Heart left ventricle (tissue), 16 donors: ENCODE measurements at regions not wholly inside any gene's neighbourhood (a gene's known extent, or its start where the extent isn't known, plus 50 kb on each side); places are given as distances from the start of the nearest gene placed in this dataset.
A peak's percentile ranks its signal among the peaks of the same experiment; 100 is the strongest.

Experiments used
- ATAC-seq, 4 donors: fragments of 200-7000 bp; cut with Tn5 transposase; one replicate each; pipeline ENCODE4 v1.9.1; 2020 to 2022; ENCODE audit warnings: moderate library complexity in 4 of 4, mild to moderate bottlenecking in 3 of 4, moderate number of reproducible peaks in 1 of 4
- DNase-seq, 5 donors: peaks; one replicate each; pipeline ENCODE4 v3.0.0-alpha.2; 2020
- H3K27ac ChIP-seq, 12 donors: fragments of 200-600 bp; sonication (generic) in 4 of 12; one replicate each; pipeline versions ENCODE4 v1.5.0 to v1.8.0; 2016 to 2022; ENCODE audit warnings: mild to moderate bottlenecking in 2 of 12
- H3K27me3 ChIP-seq, 9 donors: fragments of 200-600 bp; sonication (generic) in 2 of 9; one replicate each; pipeline versions ENCODE4 v1.5.1 to v1.8.0; 2016 to 2022; ENCODE audit warnings: mild to moderate bottlenecking in 3 of 9
- H3K36me3 ChIP-seq, 9 donors: fragments of 200-600 bp; sonication (generic) in 2 of 9; one replicate each; pipeline versions ENCODE4 v1.5.0 to v1.8.0; 2018 to 2022; ENCODE audit warnings: mild to moderate bottlenecking in 2 of 9
- H3K4me1 ChIP-seq, 12 donors: fragments of 200-600 bp; sonication (generic) in 4 of 12; one replicate each; pipeline versions ENCODE4 v1.5.0 to v1.8.0; 2016 to 2022; ENCODE audit warnings: mild to moderate bottlenecking in 3 of 12
- H3K4me3 ChIP-seq, 12 donors: fragments of 200-600 bp; sonication (generic) in 4 of 12; one replicate each; pipeline versions ENCODE4 v1.5.0 to v1.8.0; 2017 to 2022; ENCODE audit warnings: mild to moderate bottlenecking in 9 of 12, moderate library complexity in 4 of 12
- H3K9me3 ChIP-seq, 12 donors: fragments of 200-600 bp; sonication (generic) in 4 of 12; one replicate each; pipeline versions ENCODE4 v1.5.0 to v1.8.0; 2016 to 2022; ENCODE audit warnings: mild to moderate bottlenecking in 1 of 12
- POLR2A ChIP-seq, 2 donors: fragments of 450-650 bp; IDR thresholded peaks; one replicate each; pipeline ENCODE4 v1.6.1; 2017; ENCODE audit warnings: antibody characterized with exemption in 2 of 2, mild to moderate bottlenecking in 2 of 2, moderate library complexity in 2 of 2
- WGBS, 4 donors: extraction: QIAGEN DNeasy Blood & Tissue Kit in 2 of 4; methylation state at CpG; one replicate each; pipeline versions ENCODE4 v1.1.5 to v1.1.7; 2013 to 2018; 5-methylcytosine and 5-hydroxymethylcytosine counted together
- intact Hi-C, 10 donors: fragments of 100-400 bp; cut with DNase I; formaldehyde crosslinking; loops; one replicate each; pipeline versions ENCODE4 v1.11.1 to v1.14.2; 2022
- TF ChIP-seq, protein P1 (sequence below), 12 donors: fragments of 200-600 bp; sonication (generic) in 4 of 12; IDR thresholded peaks; one replicate each; pipeline versions ENCODE4 v1.5.0 to v1.8.0; 2018 to 2022; ENCODE audit warnings: antibody characterized with exemption in 12 of 12, mild to moderate bottlenecking in 5 of 12
- donor health status: ischemic (EF 13 %, LVEDD 7.1; RV severe dilation, severe dysfunction).
- donor health status: healthy with polysubstance abuse.
- donor health status: DM: no; HTN: yes; CAD: no.
- donor health status: DM: no; HTN: no; CAD: no.
- donor health status: ischemic (EF 25% LVEDD 6.9; RV normal size, moderate dysfunction).
- donor health status: ischemic (EF 25% LVEDD 5.7; RV mildly dilated, moderate dysfunction).
- donor health status: healthy.
- donor health status: DM: yes; HTN: yes; CAD: no.
- donor health status: ischemic (EF 35%, LVEDD 5.7; RV mildly dilated, moderate dysfunction).
- donor health status: nonischemic (EF 11% LVEDD 7.7; RV severe dilation, severe dysfunction).
- donor health status: DM: yes; HTN: yes; CAD: no.
- donor health status: PGD.
- donor health status: ischemic (EF 29% LVEDD 5.4; RV normal size, mild dysfunction).
- donor health status: nonischemic (EF 23%, LVEDD 6.1; RV moderate dilation, normal function).

- no peak for DNase-seq
- H3K9me3 ChIP-seq = peaks cover 0 to 2% (median 0%) of the 10 kb centered on the region in 12 donors
- no peaks in the 10 kb centered on the region for H3K27me3 ChIP-seq
- H3K36me3 ChIP-seq = no peaks in the 10 kb centered on the region
- H3K27ac ChIP-seq = no peak overlapping the region
- H3K4me3 ChIP-seq = no peak overlapping the region
- peaks cover 0 to 30% (median 0%) of the 10 kb centered on the region in 12 donors for H3K4me1 ChIP-seq
- intact Hi-C loops = loop anchor here in 3 of 10 donors (10.0 kb wide), 3 partner anchors 112 to 328 kb away; no protein-coding TSS in a partner anchor
- TF ChIP-seq POLR2A (IDR thresholded peaks at IDR 0.05) = no peak
- TF ChIP-seq, protein P1, sequence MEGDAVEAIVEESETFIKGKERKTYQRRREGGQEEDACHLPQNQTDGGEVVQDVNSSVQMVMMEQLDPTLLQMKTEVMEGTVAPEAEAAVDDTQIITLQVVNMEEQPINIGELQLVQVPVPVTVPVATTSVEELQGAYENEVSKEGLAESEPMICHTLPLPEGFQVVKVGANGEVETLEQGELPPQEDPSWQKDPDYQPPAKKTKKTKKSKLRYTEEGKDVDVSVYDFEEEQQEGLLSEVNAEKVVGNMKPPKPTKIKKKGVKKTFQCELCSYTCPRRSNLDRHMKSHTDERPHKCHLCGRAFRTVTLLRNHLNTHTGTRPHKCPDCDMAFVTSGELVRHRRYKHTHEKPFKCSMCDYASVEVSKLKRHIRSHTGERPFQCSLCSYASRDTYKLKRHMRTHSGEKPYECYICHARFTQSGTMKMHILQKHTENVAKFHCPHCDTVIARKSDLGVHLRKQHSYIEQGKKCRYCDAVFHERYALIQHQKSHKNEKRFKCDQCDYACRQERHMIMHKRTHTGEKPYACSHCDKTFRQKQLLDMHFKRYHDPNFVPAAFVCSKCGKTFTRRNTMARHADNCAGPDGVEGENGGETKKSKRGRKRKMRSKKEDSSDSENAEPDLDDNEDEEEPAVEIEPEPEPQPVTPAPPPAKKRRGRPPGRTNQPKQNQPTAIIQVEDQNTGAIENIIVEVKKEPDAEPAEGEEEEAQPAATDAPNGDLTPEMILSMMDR (IDR thresholded peaks at IDR 0.05) = peak in 11 of 12 donors; percentile 14 to 41 (median 29)
- ATAC-seq = peak in 2 of 4 donors; percentile 38 to 58
- 18 to 68% (median 44%) methylated on average over 3 of the region's 3 CpGs for WGBS, 4 donors
These were observed 55.6 kb upstream of the ACMSD start for GRCh38 chr2:134782792-134783191.

- Histone ChIP-seq H3K9me3 (peaks cover 0 to 2% (median 0%) of the 10 kb centered on the region in 12 donors), H3K36me3 (no peaks in the 10 kb centered on the region), H3K4me3 (no peak overlapping the region), H3K4me1 (peaks cover 0 to 30% (median 0%) of the 10 kb centered on the region in 12 donors), H3K27ac (peak overlapping the region in 1 of 12 donors; percentile 85), H3K27me3 (no peaks in the 10 kb centered on the region)
- intact Hi-C loops = loop anchor here in 3 of 10 donors (10.0 kb wide), 3 partner anchors 111 to 329 kb away; no protein-coding TSS in a partner anchor
- TF ChIP-seq POLR2A (IDR thresholded peaks at IDR 0.05) = no peak
- TF ChIP-seq, protein P1 (IDR thresholded peaks at IDR 0.05) = no peak
- WGBS, 4 donors = 43 to 60% (median 59%) methylated on average over 2 of the region's 2 CpGs
- DNase-seq (no peak), ATAC-seq (peak in 3 of 4 donors; percentile 31 to 53 (median 38))
These were observed 54.5 kb upstream of the ACMSD start for GRCh38 chr2:134783912-134784311.

- TF ChIP-seq, protein P1 (IDR thresholded peaks at IDR 0.05) = no peak
- TF ChIP-seq POLR2A (IDR thresholded peaks at IDR 0.05) = no peak
- H3K4me1 ChIP-seq = peaks cover 0 to 30% (median 0%) of the 10 kb centered on the region in 12 donors
- intact Hi-C loops = loop anchor here in 3 of 10 donors (10.0 kb wide), 3 partner anchors 109 to 331 kb away; no protein-coding TSS in a partner anchor
- H3K4me3 ChIP-seq = no peak overlapping the region
- DNase-seq (no peak), ATAC-seq (no peak)
- WGBS, 4 donors = 77 to 82% (median 80%) methylated on average over 8 of the region's 8 CpGs
- H3K9me3 ChIP-seq = peaks cover 0 to 2% (median 0%) of the 10 kb centered on the region in 12 donors
- no peaks in the 10 kb centered on the region for H3K27me3 ChIP-seq
- no peaks in the 10 kb centered on the region for H3K36me3 ChIP-seq
- peak overlapping the region in 1 of 12 donors; percentile 82 for H3K27ac ChIP-seq
These were observed 52.6 kb upstream of the ACMSD start for GRCh38 chr2:134785659-134786430.

DNA sequence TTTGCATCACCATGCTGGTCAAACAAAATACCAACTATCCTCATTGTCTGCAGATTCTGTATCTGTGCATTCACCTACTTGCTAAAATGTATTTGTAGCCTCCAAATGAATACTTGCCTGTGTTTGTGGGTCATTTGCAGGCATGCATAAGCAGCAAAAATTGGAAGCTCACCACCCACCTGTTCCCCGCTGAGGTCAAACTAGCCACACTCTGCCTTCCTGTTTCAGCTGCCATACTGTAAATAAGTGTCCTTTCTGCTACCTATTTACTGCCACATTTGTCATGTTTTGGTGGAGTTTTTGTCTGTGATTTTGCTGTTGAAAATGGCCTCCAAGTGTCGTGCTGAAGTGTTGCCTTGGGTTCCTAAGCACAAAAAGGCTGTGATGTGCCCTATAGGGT lies 50.0 kb upstream of the ACMSD start:
- intact Hi-C loops = loop anchor here in 3 of 10 donors (10.0 kb wide), 3 partner anchors 106 to 334 kb away; no protein-coding TSS in a partner anchor
- TF ChIP-seq POLR2A (IDR thresholded peaks at IDR 0.05) = no peak
- TF ChIP-seq, protein P1 (IDR thresholded peaks at IDR 0.05) = no peak
- Histone ChIP-seq H3K27me3 (no peaks in the 10 kb centered on the region), H3K4me3 (no peak overlapping the region), H3K36me3 (no peaks in the 10 kb centered on the region), H3K27ac (no peak overlapping the region), H3K4me1 (peaks cover 0 to 23% (median 0%) of the 10 kb centered on the region in 12 donors), H3K9me3 (peaks cover 0 to 2% (median 0%) of the 10 kb centered on the region in 12 donors)
- no peak for DNase-seq
- WGBS, 4 donors = 85 to 94% (median 92%) methylated on average over 2 of the region's 2 CpGs
- no peak for ATAC-seq
